IMR-90 (cell line): ENCODE measurements at regions not wholly inside any gene's neighbourhood (a gene's known extent, or its start where the extent isn't known, plus 50 kb on each side); places are given as distances from the start of the nearest gene placed in this dataset.

Experiments
- ATAC-seq: fragments of 200-7000 bp; cut with Tn5 transposase; 2 replicates; pipeline ENCODE4 v1.9.1; 2020; ENCODE audit warnings: low read depth, mild to moderate bottlenecking, moderate library complexity
- BruUV-seq: library from RNA; stranded (reverse); fragments of 400-500 nt; replicated peaks from 2 replicates; lab custom pipeline; 2021; lab: Mats Ljungman, UMichigan
- CTCF ChIA-PET: fragments of 300-600 bp; formaldehyde crosslinking; extraction: SDS; loops from one replicate; lab custom pipeline; 2021; ENCODE audit warnings: antibody characterized with exemption; lab: Yijun Ruan, JAX
- POLR2A ChIA-PET: fragments of 300-600 bp; sonication (Branson Sonifier 250); formaldehyde crosslinking; loops from one replicate; lab custom pipeline; 2022; ENCODE audit warnings: antibody characterized with exemption; ENCODE audit not compliant: unreplicated experiment; lab: Charles Lee
- DNase-seq: peaks from one replicate; pipeline ENCODE4 v3.0.0; 2013
- H2AFZ ChIP-seq: replicated peaks from 2 replicates; pipeline ENCODE3; 2013; ENCODE audit warnings: low read length, mild to moderate bottlenecking; ENCODE audit not compliant: poor library complexity
- H2AK5ac ChIP-seq: 2 replicates; pipeline ENCODE4 v1.6.1; 2013; ENCODE audit warnings: low read depth, low read length, inconsistent platforms
- H2AK9ac ChIP-seq: replicated peaks from 2 replicates; pipeline ENCODE3; 2013; ENCODE audit warnings: mild to moderate bottlenecking, low read depth, low read length, moderate library complexity; ENCODE audit not compliant: poor library complexity
- H2BK120ac ChIP-seq: 2 replicates; pipeline ENCODE4 v1.6.1; 2013; ENCODE audit warnings: low read depth, low read length, inconsistent platforms
- H2BK15ac ChIP-seq: 3 replicates; pipeline ENCODE4 v1.6.1; 2013; ENCODE audit warnings: low read depth, low read length, inconsistent platforms
- H2BK20ac ChIP-seq: 2 replicates; pipeline ENCODE4 v1.6.1; 2013; ENCODE audit warnings: low read depth, mild to moderate bottlenecking, inconsistent platforms, low read length, moderate library complexity
- H2BK5ac ChIP-seq: 2 replicates; pipeline ENCODE4 v1.6.1; 2013; ENCODE audit warnings: mild to moderate bottlenecking, low read depth, low read length, inconsistent platforms; ENCODE audit not compliant: poor library complexity, severe bottlenecking
- H3K14ac ChIP-seq: replicated peaks from 2 replicates; pipeline ENCODE4 v1.6.1; 2013; ENCODE audit warnings: low read depth, low read length, inconsistent platforms
- H3K18ac ChIP-seq: 2 replicates; pipeline ENCODE4 v1.6.1; 2013; ENCODE audit warnings: low read depth, low read length, control low read depth
- H3K23ac ChIP-seq: 2 replicates; pipeline ENCODE4 v1.6.1; 2013; ENCODE audit warnings: low read depth, low read length, inconsistent platforms
- H3K27ac ChIP-seq: 2 replicates; pipeline ENCODE4 v1.5.1; 2013; ENCODE audit warnings: mild to moderate bottlenecking, control low read depth, low read length; ENCODE audit not compliant: insufficient read depth
- H3K27me3 ChIP-seq: 2 replicates; pipeline ENCODE4 v1.6.1; 2013; ENCODE audit warnings: low read length; ENCODE audit not compliant: control insufficient read depth, insufficient read depth
- H3K36me3 ChIP-seq: 2 replicates; pipeline ENCODE4 v1.6.1; 2013; ENCODE audit warnings: low read length, mixed read lengths; ENCODE audit not compliant: control insufficient read depth, insufficient read depth
- H3K4ac ChIP-seq: 2 replicates; pipeline ENCODE4 v1.6.1; 2013; ENCODE audit warnings: low read depth, low read length, inconsistent platforms
- H3K4me1 ChIP-seq: 2 replicates; pipeline ENCODE4 v1.6.1; 2013; ENCODE audit warnings: low read length, mixed read lengths; ENCODE audit not compliant: control insufficient read depth, insufficient read depth
- H3K4me2 ChIP-seq: 2 replicates; pipeline ENCODE4 v1.6.1; 2013; ENCODE audit warnings: low read depth, mild to moderate bottlenecking, control low read depth, low read length, moderate library complexity
- H3K4me3 ChIP-seq: 2 replicates; pipeline ENCODE4 v1.5.1; 2013; ENCODE audit warnings: low read depth, mild to moderate bottlenecking, control low read depth, low read length, moderate library complexity; ENCODE audit not compliant: insufficient read depth
- H3K56ac ChIP-seq: 2 replicates; pipeline ENCODE4 v1.6.1; 2013; ENCODE audit warnings: low read length, inconsistent platforms; ENCODE audit not compliant: insufficient read depth; ENCODE audit errors: extremely low read depth
- H3K79me1 ChIP-seq, 2 experiments: 2 replicates each; pipeline ENCODE4 v1.6.1; 2013; ENCODE audit warnings: low read length in 2 of 2, inconsistent platforms in 1 of 2, low read depth in 1 of 2
- H3K9ac ChIP-seq: 2 replicates; pipeline ENCODE4 v1.6.1; 2013; ENCODE audit warnings: low read depth, low read length, control low read depth
- H3K9me1 ChIP-seq: 2 replicates; pipeline ENCODE4 v1.6.1; 2013; ENCODE audit warnings: low read length, inconsistent platforms; ENCODE audit not compliant: insufficient read depth
- H3K9me3 ChIP-seq: 2 replicates; pipeline ENCODE4 v1.6.1; 2013; ENCODE audit warnings: low read length; ENCODE audit not compliant: control insufficient read depth, insufficient read depth
- H4K20me1 ChIP-seq: 2 replicates; pipeline ENCODE4 v1.6.1; 2013; ENCODE audit warnings: low read length, inconsistent platforms; ENCODE audit not compliant: insufficient read depth
- H4K5ac ChIP-seq: 2 replicates; pipeline ENCODE4 v1.6.1; 2013; ENCODE audit warnings: mild to moderate bottlenecking, low read depth, low read length, control low read depth
- H4K8ac ChIP-seq, 2 experiments: 2 replicates each; pipeline ENCODE4 v1.6.1; 2013; ENCODE audit warnings: low read depth in 2 of 2, low read length in 2 of 2, control low read depth in 1 of 2, inconsistent platforms in 1 of 2
- H4K91ac ChIP-seq: 2 replicates; pipeline ENCODE4 v1.6.1; 2013; ENCODE audit warnings: low read depth, low read length, inconsistent platforms; ENCODE audit not compliant: insufficient read depth
- BHLHE40 ChIP-seq: fragments of 150-350 bp; IDR thresholded peaks from 2 replicates; pipeline ENCODE4 v1.6.1; 2016; ENCODE audit warnings: mild to moderate bottlenecking, low read depth, low read length
- CHD1 ChIP-seq: IDR thresholded peaks from 2 replicates; pipeline ENCODE4 v1.6.1; 2012; ENCODE audit warnings: low read depth, low read length, improper control_type of control experiment
- CTCF ChIP-seq: conservative IDR thresholded peaks from 2 replicates; pipeline ENCODE4 v1.5.1; 2012; ENCODE audit warnings: mild to moderate bottlenecking, low read depth, low read length, improper control_type of control experiment
- ELK1 ChIP-seq: fragments of 150-350 bp; IDR thresholded peaks from 2 replicates; pipeline ENCODE4 v1.6.1; 2016; ENCODE audit warnings: low read depth, mild to moderate bottlenecking, low read length, moderate library complexity, borderline replicate concordance
- FOS ChIP-seq: fragments of 150-350 bp; IDR thresholded peaks from 2 replicates; pipeline ENCODE4 v1.6.1; 2016; ENCODE audit warnings: low read depth, low read length
- MAFK ChIP-seq: IDR thresholded peaks from 2 replicates; pipeline ENCODE4 v1.6.1; 2012; ENCODE audit warnings: low read depth, low read length, improper control_type of control experiment
- MAZ ChIP-seq: IDR thresholded peaks from 2 replicates; pipeline ENCODE4 v1.6.1; 2012; ENCODE audit warnings: low read depth, mild to moderate bottlenecking, low read length, improper control_type of control experiment, moderate library complexity, borderline replicate concordance
- MXI1 ChIP-seq: IDR thresholded peaks from 2 replicates; pipeline ENCODE4 v1.6.1; 2012; ENCODE audit warnings: low read depth, mild to moderate bottlenecking, low read length, moderate library complexity, borderline replicate concordance
- NFE2L2 ChIP-seq: fragments of 150-350 bp; IDR thresholded peaks from 2 replicates; pipeline ENCODE4 v1.6.1; 2016; ENCODE audit warnings: low read depth, mild to moderate bottlenecking, low read length
- POLR2A ChIP-seq: IDR thresholded peaks from 2 replicates; pipeline ENCODE4 v1.6.1; 2012; ENCODE audit warnings: mild to moderate bottlenecking, low read depth, low read length
- RAD21 ChIP-seq: IDR thresholded peaks from 2 replicates; pipeline ENCODE4 v1.6.1; 2012; ENCODE audit warnings: low read length, improper control_type of control experiment
- RCOR1 ChIP-seq: IDR thresholded peaks from 2 replicates; pipeline ENCODE4 v1.6.1; 2012; ENCODE audit warnings: mild to moderate bottlenecking, low read length, improper control_type of control experiment; ENCODE audit not compliant: insufficient replicate concordance
- SMC3 ChIP-seq: fragments of 150-350 bp; IDR thresholded peaks from 2 replicates; pipeline ENCODE4 v1.6.1; 2016; ENCODE audit warnings: low read depth, mild to moderate bottlenecking, antibody characterized with exemption, low read length, moderate library complexity
- USF2 ChIP-seq: fragments of 150-350 bp; IDR thresholded peaks from 2 replicates; pipeline ENCODE4 v1.6.1; 2017; ENCODE audit warnings: mild to moderate bottlenecking, antibody characterized with exemption, low read length, low read depth
- WGBS, 2 experiments: methylation state at CpG; one replicate each; pipeline versions ENCODE4 v1.1.5 to v1.1.7; 2013; ENCODE audit warnings: missing lambda C conversion rate in 2 of 2; ENCODE audit not compliant: insufficient read length in 1 of 2; ENCODE audit errors: extremely low coverage in 2 of 2; 5-methylcytosine and 5-hydroxymethylcytosine counted together
- dilution Hi-C: fragments of 300-500 bp; cut with HindIII; formaldehyde crosslinking; loops from one replicate; pipeline ENCODE4 v1.14.3; 2018; ENCODE audit warnings: low sequenced_read_pairs; ENCODE audit not compliant: unreplicated experiment
- in situ Hi-C: fragments of 300-500 bp; cut with MboI; formaldehyde crosslinking; loops from 3 replicates; pipeline ENCODE4 v1.14.3; 2019; ENCODE audit warnings: low sequenced_read_pairs, inconsistent platforms, mixed read lengths
- intact Hi-C: fragments of 100-400 bp; cut with micrococcal nuclease; formaldehyde crosslinking; loops from 2 replicates; pipeline ENCODE4 v1.10.0; 2022

GRCh38 chr14:84252706-84253105 is 1277.2 kb upstream of the FLRT2 start:
- dilution Hi-C loops = no loop called here
- Histone ChIP-seq H2AK9ac (no peak overlapping the region), H3K27ac (no peak overlapping the region), H3K79me1 (no peaks in the 10 kb centered on the region), H3K4me1 (no peaks in the 10 kb centered on the region), H3K23ac (no peak overlapping the region), H3K4ac (no peak overlapping the region), H2BK20ac (no peak overlapping the region), H3K18ac (no peak overlapping the region), H3K36me3 (no peaks in the 10 kb centered on the region), H3K27me3 (no peaks in the 10 kb centered on the region), H3K56ac (no peak overlapping the region), H2BK120ac (no peak overlapping the region), H3K9me3 (no peaks in the 10 kb centered on the region), H2AFZ (no peak overlapping the region), H3K4me2 (no peak overlapping the region), H4K5ac (no peak overlapping the region), H4K91ac (no peak overlapping the region), H4K20me1 (no peaks in the 10 kb centered on the region), H2BK5ac (no peak overlapping the region), H2BK15ac (no peak overlapping the region), H3K9ac (no peak overlapping the region), H3K4me3 (no peak overlapping the region), H3K14ac (no peak overlapping the region), H3K9me1 (no peaks in the 10 kb centered on the region), H2AK5ac (no peak overlapping the region), H4K8ac (no peak overlapping the region)
- BruUV-seq = no TSS peak
- ATAC-seq (no peak), DNase-seq (no peak)
- in situ Hi-C loops = no loop called here
- WGBS, 2 experiments = no CpG with 5 or more reads among the region's 2 CpGs
- CTCF ChIA-PET = no interaction called here
- TF ChIP-seq MAZ (no peak), RAD21 (no peak), BHLHE40 (no peak), SMC3 (no peak), RCOR1 (no peak), POLR2A (no peak), NFE2L2 (no peak), CTCF (no peak), CHD1 (no peak), ELK1 (no peak), MXI1 (no peak), USF2 (no peak), FOS (no peak), MAFK (no peak)
- intact Hi-C loops = no loop called here
- POLR2A ChIA-PET = no interaction called here
